GM12874 (cell line): ENCODE measurements at regions not wholly inside any gene's neighbourhood (a gene's known extent, or its start where the extent isn't known, plus 50 kb on each side); places are given as distances from the start of the nearest gene placed in this dataset.

Source experiments
- CTCF ChIP-seq: IDR thresholded peaks from 2 replicates; pipeline ENCODE4 v1.5.1; 2011; ENCODE audit warnings: low read depth, mild to moderate bottlenecking, control low read depth, low read length, moderate library complexity; ENCODE audit not compliant: insufficient read depth

DNA sequence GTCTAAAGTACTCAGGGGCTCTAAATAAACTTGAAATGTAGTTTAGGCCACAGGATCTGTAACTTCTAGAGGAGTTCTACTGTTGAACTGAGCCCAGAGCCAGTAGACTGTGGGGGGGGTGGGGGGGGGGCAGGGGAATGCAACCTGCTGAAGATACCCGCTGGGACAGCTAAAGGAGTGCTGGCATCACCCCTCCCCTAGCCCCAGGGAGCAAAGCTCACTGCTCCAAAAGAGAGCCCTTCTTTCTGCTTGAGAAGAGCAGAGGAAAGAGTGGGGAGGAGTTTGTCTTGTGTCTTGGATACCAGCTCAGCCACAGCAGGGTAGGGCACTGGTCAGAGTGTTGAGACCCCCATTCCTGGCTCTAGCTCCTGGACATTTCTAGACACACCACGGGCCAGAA lies 414.0 kb upstream of the KLHL29 start:
- TF ChIP-seq CTCF = no peak

GRCh38 chr2:22981785-22982184 lies 403.2 kb upstream of the KLHL29 start:
- TF ChIP-seq CTCF = no peak

DNA sequence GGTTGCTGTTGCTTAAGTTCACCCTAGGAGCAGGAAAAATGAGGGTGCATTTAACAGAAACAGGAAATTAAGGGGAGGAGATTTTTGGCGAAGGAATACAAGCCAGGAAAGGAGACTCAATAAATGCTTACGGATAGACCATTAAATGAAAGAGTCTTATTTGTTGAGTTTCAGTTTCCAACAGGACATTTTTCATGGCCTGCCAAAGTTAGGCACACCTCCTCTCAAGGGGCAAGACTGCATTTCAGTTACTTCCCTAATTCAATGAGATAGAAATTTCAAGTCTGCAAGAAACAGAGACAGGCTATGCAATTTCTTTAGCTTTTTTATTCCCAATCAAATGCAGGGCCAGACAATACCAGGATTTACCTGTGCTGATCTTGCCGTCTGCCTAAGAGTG lies 394.7 kb upstream of the KLHL29 start:
- TF ChIP-seq CTCF = no peak

- no peak for TF ChIP-seq CTCF
Observed at GRCh38 chr2:22991844-22992243, 393.1 kb upstream of the KLHL29 start.

DNA sequence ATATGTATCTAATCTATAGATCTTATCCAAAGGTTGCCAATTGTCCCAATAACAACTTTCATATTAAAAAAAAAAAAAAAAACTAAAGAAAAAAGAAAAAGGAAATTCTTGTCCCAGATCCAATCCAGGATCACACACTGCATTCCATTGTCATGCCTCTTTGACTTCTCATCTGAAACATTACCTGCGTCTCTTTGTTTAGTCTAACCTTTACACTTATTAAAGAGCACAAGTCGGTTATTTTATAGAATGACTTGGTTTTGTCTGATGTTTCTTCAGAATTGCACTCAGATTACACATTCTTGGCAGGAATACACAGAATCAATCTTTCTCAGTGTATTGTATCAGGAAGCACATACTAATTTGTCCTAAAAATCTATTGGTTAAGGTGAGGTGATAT lies 392.5 kb upstream of the KLHL29 start:
- TF ChIP-seq CTCF = no peak

- no peak for TF ChIP-seq CTCF
Observed at GRCh38 chr2:22993250-22993649, 391.7 kb upstream of the KLHL29 start.

DNA sequence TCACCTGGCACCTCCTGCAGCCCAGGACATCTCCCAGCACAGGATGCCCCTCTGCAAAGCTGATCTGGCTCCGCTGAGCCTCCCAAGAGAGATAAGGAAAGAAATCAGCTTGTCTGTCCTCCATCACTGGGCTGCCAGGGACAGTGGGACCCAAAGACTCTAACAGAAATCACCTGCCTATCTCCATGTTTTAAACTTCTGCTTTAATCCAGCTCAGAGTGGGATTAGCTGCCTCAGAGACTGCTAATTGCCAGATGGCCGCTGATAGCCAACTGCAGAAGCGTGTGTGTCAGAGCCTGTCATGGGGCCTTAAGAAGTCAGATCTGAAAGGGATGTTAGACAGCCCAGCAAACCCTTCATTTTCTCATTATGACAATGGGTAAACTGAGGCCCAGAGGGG lies 389.4 kb upstream of the KLHL29 start:
- TF ChIP-seq CTCF = no peak

GRCh38 chr2:22996911-22997310 lies 388.1 kb upstream of the KLHL29 start:
- TF ChIP-seq CTCF = no peak
